ENCODE measurements at regions not wholly inside any gene's neighbourhood (a gene's known extent, or its start where the extent isn't known, plus 50 kb on each side); places are given as distances from the start of the nearest gene placed in this dataset.

- DNase-seq (ENCODE audit: low read depth) = no peak
Observed at GRCh38 chr18:42392416-42392815, 437.4 kb downstream of the PIK3C3 start.

DNA sequence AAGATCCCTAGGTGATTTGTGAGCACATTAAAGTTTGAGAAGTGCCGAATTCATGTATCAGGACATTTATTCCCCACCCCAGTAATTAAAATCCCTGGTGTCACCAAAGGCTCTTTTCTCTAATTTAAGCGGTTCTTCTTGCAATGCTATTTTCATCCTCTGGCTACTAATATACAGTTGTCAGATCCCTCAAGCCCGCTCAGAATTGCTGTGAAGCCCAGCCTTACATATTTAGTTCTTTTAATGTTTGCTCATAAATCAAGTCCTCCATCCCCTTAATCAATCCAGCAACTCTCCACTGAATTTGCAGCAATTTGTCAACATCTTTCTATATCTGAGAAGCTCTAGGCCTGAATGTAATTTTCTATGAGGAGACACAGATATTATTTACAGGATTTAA, 437.9 kb downstream of the PIK3C3 start:
- DNase-seq (ENCODE audit: low read depth) = no peak

DNA sequence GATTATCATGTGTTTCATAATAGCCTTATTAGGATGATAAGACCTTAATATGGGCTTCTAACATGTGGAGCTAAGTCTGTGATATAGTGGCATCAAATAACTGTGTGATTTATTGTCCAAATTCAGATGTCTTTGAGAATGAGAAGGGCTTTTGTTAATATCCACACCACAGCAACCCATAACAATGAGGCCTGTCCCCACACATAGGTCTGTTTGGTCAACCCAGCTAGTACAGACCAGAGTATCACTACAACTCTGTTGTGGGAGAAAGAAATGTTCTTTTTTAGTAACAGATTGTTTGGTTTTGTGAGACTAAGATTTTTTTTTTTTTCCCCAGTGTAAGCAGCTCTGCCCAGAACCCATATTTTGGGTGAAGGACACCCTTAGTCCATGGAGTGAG, 439.2 kb downstream of the PIK3C3 start:
- no peak for DNase-seq (ENCODE audit: low read depth)

GRCh38 chr18:42401131-42401673, 446.2 kb downstream of the PIK3C3 start:
- no peak for DNase-seq (ENCODE audit: low read depth)

DNA sequence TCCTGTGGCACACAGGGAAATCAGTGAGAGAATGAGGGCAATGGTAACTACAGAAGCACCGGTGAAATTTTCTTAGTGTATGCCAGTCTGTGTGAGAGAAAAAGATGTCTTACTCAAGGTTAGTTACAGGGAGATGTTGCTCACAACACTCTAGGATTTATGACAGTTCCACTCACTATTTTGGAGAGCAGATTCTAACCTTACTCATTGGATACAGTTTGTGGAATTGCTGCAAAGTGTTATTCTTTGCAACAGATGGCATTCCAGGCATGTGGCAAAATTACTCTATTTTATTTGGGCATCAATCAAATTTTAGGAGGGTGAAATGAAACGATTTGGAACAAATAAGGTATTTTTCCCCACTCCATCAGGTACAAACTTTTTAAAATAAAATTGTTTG, 449.1 kb downstream of the PIK3C3 start:
- DNase-seq (ENCODE audit: low read depth) = no peak

GRCh38 chr18:42409005-42409404, 454.0 kb downstream of the PIK3C3 start:
- DNase-seq (ENCODE audit: low read depth) = no peak

DNA sequence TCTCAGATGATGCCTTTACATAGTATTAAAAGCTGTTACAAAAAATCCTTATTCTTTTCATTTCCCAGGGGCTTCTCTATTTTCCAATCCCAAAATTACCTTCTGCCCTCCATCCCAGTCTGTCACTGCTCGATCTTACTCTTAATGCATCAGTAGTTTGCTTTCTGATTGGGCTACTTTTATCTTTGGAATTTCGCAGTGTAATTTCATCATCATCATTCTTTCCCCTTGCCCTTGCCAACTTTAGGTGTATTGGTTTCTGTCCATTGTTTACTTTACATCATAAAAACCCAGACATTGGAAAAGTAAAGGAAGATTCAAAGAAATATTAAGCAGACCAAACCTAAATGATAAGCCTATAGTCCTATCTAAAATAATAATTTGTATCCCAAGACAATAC, 457.2 kb downstream of the PIK3C3 start:
- DNase-seq (ENCODE audit: low read depth) = no peak

DNA sequence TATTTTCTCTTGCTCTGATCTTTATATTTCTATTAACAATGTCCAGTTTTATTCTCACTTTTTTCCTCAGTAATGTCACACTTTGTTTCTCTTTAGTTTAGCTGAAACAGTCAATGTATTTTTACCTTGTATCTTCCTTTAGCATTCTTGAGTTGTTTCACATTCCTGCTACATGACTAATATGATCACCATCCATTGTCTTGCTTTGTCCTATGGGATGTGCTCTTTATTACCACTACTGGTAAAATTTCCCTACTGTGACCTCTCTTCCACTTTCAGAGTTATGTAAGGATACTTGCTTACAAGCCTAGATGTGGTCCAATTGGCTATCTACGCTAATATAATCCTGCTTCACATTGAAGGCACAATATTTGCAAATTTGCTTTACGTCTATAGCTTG, 457.9 kb downstream of the PIK3C3 start:
- DNase-seq (ENCODE audit: low read depth) = peak; percentile 26

DNA sequence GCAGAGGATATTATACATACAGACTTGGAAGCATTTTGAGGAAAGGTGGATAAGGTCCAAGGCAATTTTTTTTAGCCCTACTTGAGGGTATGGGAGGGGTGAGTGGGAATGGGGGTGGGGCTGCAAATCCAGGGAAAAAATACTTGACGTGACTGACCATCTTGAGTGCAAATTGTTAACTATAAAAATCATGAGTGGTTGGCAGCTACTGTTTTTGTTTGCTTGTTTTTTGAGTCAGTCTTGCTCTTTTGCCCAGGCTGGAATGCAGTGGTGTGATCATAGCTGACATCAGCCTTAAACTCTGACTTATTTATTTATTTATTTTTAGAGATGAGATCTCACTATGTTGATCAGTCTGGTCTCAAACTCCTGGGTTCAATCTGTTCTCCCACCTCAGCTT, 458.8 kb downstream of the PIK3C3 start:
- DNase-seq (ENCODE audit: low read depth) = no peak

DNA sequence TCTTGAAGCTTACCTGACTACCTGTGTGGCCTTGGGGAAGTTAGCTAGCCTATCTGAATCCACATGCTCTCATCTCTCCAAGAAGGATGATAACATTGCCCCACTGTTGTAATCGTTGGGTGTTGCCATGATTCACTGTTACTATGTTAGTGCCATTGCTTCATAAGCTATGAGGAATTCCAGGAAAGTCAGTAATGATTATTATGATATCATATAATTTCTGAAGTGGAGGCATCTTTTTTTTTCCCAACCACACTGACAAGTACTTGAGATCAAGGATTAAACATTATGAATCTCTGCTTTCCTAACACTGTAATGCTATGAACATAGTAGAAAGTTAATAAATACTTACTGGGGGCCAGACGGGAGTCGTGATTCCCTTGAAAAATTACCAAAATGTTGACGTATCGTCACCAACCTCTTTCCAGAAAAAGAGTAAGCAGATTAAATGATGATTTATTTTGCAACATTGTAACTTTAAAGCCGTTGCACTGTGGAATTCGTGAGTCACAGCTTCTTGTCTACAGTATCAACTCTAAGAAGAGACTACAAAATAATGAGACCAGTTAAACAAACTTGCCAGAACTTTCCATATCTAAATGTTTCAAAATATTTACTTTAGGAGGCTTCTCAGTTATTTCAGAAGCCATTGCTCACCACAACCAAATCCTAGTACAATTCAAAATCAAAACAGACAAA, 459.9 kb downstream of the PIK3C3 start:
- DNase-seq (ENCODE audit: low read depth) = no peak

GRCh38 chr18:42417189-42417588, 462.2 kb downstream of the PIK3C3 start:
- no peak for DNase-seq (ENCODE audit: low read depth)

DNA sequence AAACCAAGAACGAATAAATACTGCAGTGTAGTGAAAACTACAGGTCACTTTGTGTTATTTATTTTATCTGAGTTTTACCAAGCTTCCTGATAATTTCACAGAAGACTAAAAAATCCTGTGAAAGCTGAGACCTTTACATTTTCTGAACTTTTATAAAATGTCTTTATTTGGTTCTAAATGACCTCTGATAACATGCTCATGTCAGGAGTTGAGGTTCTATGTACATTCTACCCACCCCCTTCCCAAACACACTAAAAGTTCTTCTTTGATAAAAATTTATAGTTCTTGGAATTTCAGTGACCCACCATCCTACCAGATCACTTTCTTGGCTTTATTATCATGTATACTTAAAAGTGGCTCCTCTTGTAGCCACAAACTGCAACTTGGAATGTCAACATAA, 463.1 kb downstream of the PIK3C3 start:
- no peak for DNase-seq (ENCODE audit: low read depth)

DNA sequence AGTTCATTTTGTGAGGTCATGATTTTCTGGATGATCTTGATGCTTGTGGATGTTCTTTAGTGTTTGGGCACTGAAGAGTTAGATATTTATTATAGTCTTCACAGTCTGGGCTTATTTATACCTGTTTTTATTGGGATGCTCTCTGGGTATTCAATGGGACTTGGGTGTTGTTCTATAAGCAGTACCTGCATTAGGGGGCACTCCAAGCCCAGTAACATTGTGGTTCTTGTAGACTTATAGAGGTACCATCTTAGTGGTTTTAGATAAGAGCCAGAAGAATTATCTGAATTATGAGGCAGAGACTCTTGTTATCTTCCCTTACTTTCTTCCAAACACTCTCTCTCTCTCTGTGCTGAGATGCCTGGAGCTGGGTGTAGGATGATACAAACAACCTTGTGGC, 470.0 kb downstream of the PIK3C3 start:
- DNase-seq (ENCODE audit: low read depth) = no peak

DNA sequence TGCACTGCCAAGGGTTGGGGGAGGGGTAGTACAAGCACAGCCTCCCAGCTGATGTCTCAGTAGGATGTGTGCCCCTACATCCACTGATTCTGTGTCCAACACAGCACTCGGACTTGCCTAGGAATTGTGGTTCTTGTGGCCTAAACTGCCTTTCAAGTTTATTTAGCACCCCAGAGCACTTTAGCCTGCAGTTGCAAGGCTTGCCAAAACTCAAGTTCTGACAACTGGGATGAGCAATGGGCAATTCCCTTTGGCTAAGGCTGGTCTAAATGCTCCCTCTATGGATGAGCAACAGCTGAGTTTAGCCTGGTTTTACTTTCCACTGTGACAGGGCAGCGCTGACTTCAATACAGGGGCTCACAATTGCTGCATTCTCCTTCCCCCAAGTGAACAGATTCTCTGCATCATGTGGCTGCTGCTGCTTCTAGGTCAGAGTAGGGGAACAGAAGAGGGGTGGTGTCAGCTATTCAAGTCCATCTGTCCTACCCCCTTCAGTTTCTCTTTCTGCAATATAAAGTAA, 471.5 kb downstream of the PIK3C3 start:
- DNase-seq (ENCODE audit: low read depth) = no peak

DNA sequence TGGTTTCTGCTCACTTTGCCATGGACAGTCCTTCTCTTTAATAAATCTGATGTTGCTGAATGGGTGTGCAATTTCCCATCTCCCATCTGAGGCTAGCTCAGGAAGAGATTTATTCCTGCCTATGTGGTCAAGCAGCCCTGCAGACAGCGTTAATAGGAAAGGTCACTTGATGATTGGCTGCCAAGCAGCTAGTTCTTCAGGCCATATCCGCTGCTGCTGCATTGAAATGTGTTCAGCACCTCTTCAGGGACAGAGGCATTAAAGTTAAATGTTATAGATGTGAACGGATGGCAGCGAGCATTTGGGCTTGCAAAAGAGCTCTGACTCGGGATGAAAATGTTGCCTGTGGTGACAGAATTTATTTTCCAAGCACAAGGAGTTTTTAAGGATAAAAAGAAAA, 474.2 kb downstream of the PIK3C3 start:
- no peak for DNase-seq (ENCODE audit: low read depth)

DNA sequence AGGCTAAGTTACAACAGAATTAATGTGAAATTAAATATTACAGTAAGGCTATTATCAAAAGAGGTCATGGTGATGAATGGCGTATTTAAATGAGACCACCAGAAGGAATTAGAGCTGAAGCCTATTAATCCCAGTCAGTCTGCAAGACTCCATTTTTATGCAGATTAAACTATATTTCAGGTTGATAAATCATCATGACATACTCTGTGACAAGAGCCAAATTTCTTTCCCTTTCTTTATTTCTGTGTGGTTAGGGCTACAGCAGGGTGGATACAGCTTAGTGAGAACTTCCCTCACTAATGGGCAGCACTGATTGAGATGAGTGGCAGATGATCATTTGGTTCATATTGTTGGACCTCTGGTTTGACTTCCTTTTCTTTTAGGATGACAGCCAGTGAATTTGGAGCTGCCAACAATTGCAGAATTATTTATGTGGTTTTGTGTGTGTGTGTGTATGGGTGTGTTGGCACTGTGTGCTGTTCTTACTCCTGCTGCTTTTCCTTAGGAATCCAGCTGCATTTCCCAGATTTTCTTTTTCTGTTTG, 481.3 kb downstream of the PIK3C3 start:
- DNase-seq (ENCODE audit: low read depth) = no peak

DNA sequence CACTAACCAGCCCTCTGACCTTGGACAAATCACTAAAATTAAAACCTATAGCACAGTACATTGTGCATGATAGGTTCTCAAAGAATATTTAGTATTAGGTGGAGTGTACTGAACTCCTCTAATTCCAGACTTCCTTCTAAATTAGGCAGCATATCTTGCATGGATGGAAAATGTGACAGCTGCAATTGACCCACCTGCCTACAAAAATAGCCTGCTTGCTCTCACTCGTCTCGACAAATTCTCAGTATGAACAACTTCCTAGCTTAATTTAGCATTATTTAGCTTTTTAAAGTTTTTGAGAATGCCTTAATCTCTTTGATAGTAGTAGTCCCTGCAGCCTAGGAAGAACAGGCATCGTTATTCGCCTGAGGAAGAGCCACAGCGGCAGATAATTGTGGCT, 482.0 kb downstream of the PIK3C3 start:
- no peak for DNase-seq (ENCODE audit: low read depth)

- DNase-seq (ENCODE audit: low read depth) = peak; percentile 32
Observed at GRCh38 chr18:42437646-42438045, 482.6 kb downstream of the PIK3C3 start.

DNA sequence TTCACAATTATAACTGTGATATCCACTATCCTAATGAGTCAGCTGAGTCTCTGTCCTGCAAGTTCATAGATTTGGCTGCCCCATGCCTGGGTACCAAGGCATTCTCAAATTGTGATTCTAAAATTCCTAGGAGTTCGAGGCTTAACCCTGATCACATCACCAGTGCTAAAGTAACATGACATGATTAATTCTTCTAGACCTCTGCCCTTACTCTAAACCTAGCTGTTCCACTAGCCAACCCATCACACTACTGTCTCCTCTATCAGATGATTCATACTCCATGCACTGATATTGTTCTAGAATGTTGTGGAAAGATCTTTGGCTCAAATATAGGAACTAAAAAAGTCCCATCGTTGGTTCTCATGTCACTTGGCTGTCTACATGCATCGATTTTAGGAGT, 487.6 kb downstream of the PIK3C3 start:
- DNase-seq (ENCODE audit: low read depth) = no peak

GRCh38 chr18:42444349-42444748, 489.3 kb downstream of the PIK3C3 start:
- no peak for DNase-seq (ENCODE audit: low read depth)

GRCh38 chr18:42445359-42445758, 490.3 kb downstream of the PIK3C3 start:
- DNase-seq (ENCODE audit: low read depth) = no peak

DNA sequence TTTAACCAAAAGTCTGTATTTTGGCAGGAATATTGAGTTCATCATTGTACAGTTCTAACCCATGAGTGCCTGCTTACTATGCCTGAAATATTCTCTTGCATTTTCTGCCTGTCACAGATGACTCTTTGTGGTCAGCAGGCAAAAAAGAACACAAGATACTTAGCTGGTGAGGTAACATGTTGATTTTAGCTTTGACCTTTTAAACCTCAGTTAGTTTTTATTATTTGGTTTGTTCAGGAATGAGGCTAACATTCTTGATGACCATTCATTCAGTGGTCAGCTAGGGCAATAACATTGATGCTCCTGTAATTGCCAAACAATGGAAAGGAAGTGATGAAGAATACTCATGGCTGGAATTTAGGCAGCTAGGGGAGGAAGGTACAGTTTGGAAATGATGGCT, 491.2 kb downstream of the PIK3C3 start:
- no peak for DNase-seq (ENCODE audit: low read depth)

GRCh38 chr18:42447688-42448087, 492.7 kb downstream of the PIK3C3 start:
- no peak for DNase-seq (ENCODE audit: low read depth)

Measured in HT1080 (cell line).